ENCODE measurements at regions not wholly inside any gene's neighbourhood (a gene's known extent, or its start where the extent isn't known, plus 50 kb on each side); places are given as distances from the start of the nearest gene placed in this dataset.

GRCh38 chr22:49261616-49262015 is 566.1 kb downstream of the BRD1 start:
- H3K27me3 Mint-ChIP-seq = peaks cover 4% of the 10 kb centered on the region
- 87% methylated on average over 17 of the region's 17 CpGs for WGBS (ENCODE audit: insufficient coverage)
- ChIA-PET CTCF (no interaction called here), POLR2A (no interaction called here)
- TF ChIP-seq CTCF (IDR thresholded peaks at IDR 0.05) = no peak
- TF ChIP-seq EZH2 (IDR thresholded peaks at IDR 0.05; ENCODE audit: borderline replicate concordance, insufficient read depth, low read depth, low read length, poor library complexity, severe bottlenecking) = no peak
- Histone ChIP-seq H3K4me2 (replicated peaks; ENCODE audit: low read depth, low read length, poor library complexity, severe bottlenecking) (no peak overlapping the region), H3K27me3 (replicated peaks in 1 of 4; ENCODE audit: control extremely low read depth in 1 of 4, control insufficient read depth in 3 of 4, insufficient read depth in 4 of 4, low read length in 3 of 4) (no peaks in the 10 kb centered on the region), H3K36me3 (replicated peaks in 1 of 2; ENCODE audit: control extremely low read depth in 1 of 2, control insufficient read depth in 1 of 2, extremely low read depth in 1 of 2, insufficient read depth in 2 of 2, low read length in 1 of 2) (no peaks in the 10 kb centered on the region), H3K27ac (ENCODE audit: low read length in 2 of 2) (no peak overlapping the region), H3K9me3 (ENCODE audit: control extremely low read depth in 1 of 3, control insufficient read depth in 2 of 3, insufficient read depth in 1 of 3, low read length in 2 of 3) (peaks cover 0 to 16% (median 0%) of the 10 kb centered on the region in 3 donors), H2AFZ (ENCODE audit: insufficient read depth, low read depth, low read length, poor library complexity, severe bottlenecking) (no peak overlapping the region), H3K79me2 (ENCODE audit: control insufficient read depth, insufficient read depth, low read length) (no peaks in the 10 kb centered on the region), H3K4me1 (ENCODE audit: control insufficient read depth in 2 of 2, insufficient read depth in 2 of 2, low read length in 2 of 2) (no peaks in the 10 kb centered on the region), H3K4me3 (ENCODE audit: control extremely low read depth in 1 of 5, extremely low read depth in 1 of 5, insufficient read depth in 1 of 5, low read depth in 2 of 5, low read length in 4 of 5) (no peak overlapping the region), H4K20me1 (ENCODE audit: control insufficient read depth, insufficient read depth, low read length, poor library complexity, severe bottlenecking) (no peaks in the 10 kb centered on the region), H3K9ac (ENCODE audit: low read length) (no peak overlapping the region)
- DNase-seq (no peak), ATAC-seq (ENCODE audit: low read depth) (no peak)
- H3K4me3 Mint-ChIP-seq = no peak overlapping the region
- H3K4me1 Mint-ChIP-seq = no peaks in the 10 kb centered on the region
- H3K9me3 Mint-ChIP-seq (ENCODE audit: insufficient read depth) = no peaks in the 10 kb centered on the region
- intact Hi-C loops (cut with micrococcal nuclease) = no loop called here
- H3K27ac Mint-ChIP-seq = no peak overlapping the region

GRCh38 chr22:49260681-49261580 is 566.7 kb downstream of the BRD1 start:
- 87% methylated on average over 16 of the region's 17 CpGs for WGBS (ENCODE audit: insufficient coverage)
- H2AFZ ChIP-seq (ENCODE audit: insufficient read depth, low read depth, low read length, poor library complexity, severe bottlenecking) = no peak overlapping the region
- Mint-ChIP-seq H3K27me3 (peaks cover 10% of the 10 kb centered on the region), H3K4me1 (no peaks in the 10 kb centered on the region), H3K9me3 (ENCODE audit: insufficient read depth) (no peaks in the 10 kb centered on the region), H3K27ac (no peak overlapping the region), H3K4me3 (no peak overlapping the region)
- peaks cover 0 to 14% (median 0%) of the 10 kb centered on the region in 3 donors for H3K9me3 ChIP-seq (ENCODE audit: control extremely low read depth in 1 of 3, control insufficient read depth in 2 of 3, insufficient read depth in 1 of 3, low read length in 2 of 3)
- no peak overlapping the region for H3K27ac ChIP-seq (ENCODE audit: low read length in 2 of 2)
- no peak overlapping the region for H3K4me3 ChIP-seq (ENCODE audit: control extremely low read depth in 1 of 5, extremely low read depth in 1 of 5, insufficient read depth in 1 of 5, low read depth in 2 of 5, low read length in 4 of 5)
- no peaks in the 10 kb centered on the region for H3K27me3 ChIP-seq (replicated peaks in 1 of 4; ENCODE audit: control extremely low read depth in 1 of 4, control insufficient read depth in 3 of 4, insufficient read depth in 4 of 4, low read length in 3 of 4)
- no peak overlapping the region for H3K9ac ChIP-seq (ENCODE audit: low read length)
- TF ChIP-seq CTCF (IDR thresholded peaks at IDR 0.05) = no peak
- TF ChIP-seq EZH2 (IDR thresholded peaks at IDR 0.05; ENCODE audit: borderline replicate concordance, insufficient read depth, low read depth, low read length, poor library complexity, severe bottlenecking) = no peak
- ChIA-PET POLR2A (no interaction called here), CTCF (no interaction called here)
- H3K4me1 ChIP-seq (ENCODE audit: control insufficient read depth in 2 of 2, insufficient read depth in 2 of 2, low read length in 2 of 2) = no peaks in the 10 kb centered on the region
- H3K36me3 ChIP-seq (replicated peaks in 1 of 2; ENCODE audit: control extremely low read depth in 1 of 2, control insufficient read depth in 1 of 2, extremely low read depth in 1 of 2, insufficient read depth in 2 of 2, low read length in 1 of 2) = no peaks in the 10 kb centered on the region
- H3K79me2 ChIP-seq (ENCODE audit: control insufficient read depth, insufficient read depth, low read length) = no peaks in the 10 kb centered on the region
- ATAC-seq (ENCODE audit: low read depth) (no peak), DNase-seq (no peak)
- intact Hi-C loops (cut with micrococcal nuclease) = no loop called here
- no peak overlapping the region for H3K4me2 ChIP-seq (replicated peaks; ENCODE audit: low read depth, low read length, poor library complexity, severe bottlenecking)
- no peaks in the 10 kb centered on the region for H4K20me1 ChIP-seq (ENCODE audit: control insufficient read depth, insufficient read depth, low read length, poor library complexity, severe bottlenecking)
